Activated effector memory CD4-positive, alpha-beta T cell treated with Interleukin-2 at 50 U/mL for 16 hours (primary cell): ENCODE measurements at regions not wholly inside any gene's neighbourhood (a gene's known extent, or its start where the extent isn't known, plus 50 kb on each side); places are given as distances from the start of the nearest gene placed in this dataset.
"Not testable (repeated sequence)": the region's sequence is repeated elsewhere in the genome, so short reads cannot be mapped to it uniquely, and the experiment has no call there.

Experiments used
- DNase-seq: peaks from one replicate; pipeline ENCODE4 v3.0.0-alpha.2; 2020

DNA sequence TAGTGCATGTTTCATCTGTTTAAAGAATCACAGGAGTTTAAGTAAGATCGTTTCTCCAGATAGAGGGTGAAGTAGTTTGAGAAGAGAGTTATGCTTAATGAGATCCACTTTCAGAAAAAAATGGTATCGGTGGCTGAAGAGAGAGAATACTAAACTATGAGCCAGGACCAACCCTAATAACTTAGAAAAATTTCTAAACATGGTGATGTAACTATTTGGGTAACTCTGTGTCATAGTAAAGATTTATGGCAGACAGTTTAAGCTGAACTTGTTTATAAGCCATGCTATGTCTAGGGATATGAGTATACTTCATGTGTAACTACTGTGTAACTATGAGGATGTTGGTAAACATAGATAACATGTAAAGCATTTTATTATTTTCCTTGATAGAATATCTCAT, 489.5 kb downstream of the KCNJ2 start:
- no peak for DNase-seq

DNA sequence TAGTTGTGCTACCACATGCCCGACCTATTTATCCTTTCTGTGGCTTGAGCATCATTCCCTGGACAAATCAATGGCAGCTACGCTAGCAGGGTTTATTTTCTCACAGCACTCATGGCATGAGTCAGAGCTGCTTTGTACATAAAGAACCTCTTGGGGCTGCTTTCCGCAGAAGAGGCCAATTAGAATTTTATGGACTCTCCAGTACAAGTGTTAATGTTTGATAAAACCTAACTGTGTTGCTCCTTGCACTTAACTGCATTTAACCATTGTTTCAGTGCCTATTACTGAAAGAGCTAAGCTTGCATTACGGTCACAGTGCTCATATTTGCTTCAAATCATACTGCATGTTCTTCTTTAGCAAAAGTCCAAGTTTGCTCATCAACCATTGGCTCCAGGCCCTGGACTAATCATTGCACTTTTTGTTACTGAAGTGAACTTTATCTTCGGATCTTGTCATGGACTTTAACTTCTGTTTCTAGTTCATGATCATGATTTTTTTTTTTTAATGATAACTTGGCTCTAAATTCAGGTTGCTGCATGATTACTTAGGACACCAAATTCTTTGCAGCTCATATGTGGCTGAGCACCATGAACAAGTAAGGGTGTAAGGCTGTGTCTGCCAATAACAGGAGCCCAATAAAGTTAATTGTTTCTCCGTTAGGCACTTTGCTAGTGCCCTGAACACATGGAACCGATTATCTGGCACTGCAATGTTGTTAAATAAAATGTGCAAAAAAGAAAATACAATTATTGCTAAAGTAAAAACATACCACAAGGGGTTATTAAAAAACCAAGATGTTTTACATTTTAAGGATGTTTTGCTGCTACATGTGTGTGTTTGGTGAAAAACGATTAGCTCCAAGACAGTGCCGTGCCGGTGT, 492.2 kb downstream of the KCNJ2 start:
- DNase-seq: no peak

DNA sequence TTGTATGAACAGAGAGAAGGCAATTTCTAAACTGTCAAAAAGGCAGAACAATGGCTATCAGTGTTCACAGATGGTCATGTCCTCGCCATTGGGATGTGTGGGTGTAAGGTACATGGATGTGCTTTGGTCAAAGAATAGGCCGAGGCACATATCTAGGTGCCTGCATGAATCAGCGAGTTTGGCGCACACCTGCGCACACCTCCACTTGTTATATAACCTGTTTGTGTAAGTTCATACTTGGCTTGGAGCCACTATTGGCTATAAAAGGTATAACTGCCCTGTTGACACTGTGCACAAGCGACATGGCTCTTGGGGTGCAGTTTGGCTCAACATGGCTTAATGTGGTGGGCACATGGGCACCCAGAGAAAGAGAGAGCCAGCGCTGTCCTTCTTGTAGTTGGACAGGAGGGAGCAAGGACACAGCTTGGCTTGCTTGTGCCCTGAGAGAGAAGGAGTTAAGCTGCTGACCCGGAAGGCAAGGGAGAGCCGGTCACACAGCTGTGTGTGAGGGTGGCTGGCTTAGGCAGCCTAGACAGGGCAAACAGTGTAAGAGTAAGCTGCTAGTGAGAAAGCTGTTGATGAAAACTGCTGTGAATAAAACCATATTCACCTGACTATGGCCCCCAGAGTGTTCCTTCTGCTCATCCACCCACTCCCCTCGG, 499.1 kb downstream of the KCNJ2 start:
- DNase-seq: no peak

DNA sequence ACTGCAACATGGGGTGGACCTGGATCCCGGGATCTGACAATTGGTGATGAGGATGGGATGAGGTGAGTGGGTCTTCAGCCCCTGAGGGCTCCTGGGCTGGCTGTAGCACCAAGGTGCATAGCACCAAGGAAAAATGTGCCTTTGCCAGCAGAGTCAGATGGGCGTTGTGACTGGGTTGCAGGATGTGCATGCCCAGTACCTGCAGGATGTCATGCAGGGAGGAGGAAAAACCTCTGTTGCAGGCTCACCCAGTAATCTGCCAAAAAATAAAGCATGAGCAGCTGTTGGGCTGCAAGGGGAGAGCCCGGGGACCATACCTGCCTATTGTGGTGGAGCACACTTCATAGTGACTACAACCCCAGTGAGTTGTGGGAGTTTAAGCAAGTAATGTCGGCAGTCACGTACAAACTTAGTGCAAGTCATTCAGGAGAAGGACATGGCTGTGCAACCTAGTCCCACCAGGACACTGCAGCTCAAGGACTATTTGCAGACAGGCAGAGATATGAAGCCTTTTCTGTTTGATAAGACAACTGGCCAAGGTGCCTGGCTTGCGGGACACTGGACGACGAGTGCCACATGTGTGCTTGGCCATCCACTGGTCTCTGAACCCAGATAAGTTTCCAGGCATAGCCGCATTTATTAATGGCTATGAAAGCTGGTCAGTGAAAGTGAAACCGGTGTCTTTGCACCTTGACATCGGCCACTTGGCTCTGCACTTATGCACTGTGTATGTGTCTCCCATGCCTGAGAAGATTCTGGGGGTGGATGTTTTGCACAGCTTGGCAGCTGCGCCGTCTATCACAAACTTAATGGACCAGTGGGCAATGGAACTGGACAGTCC, 499.8 kb downstream of the KCNJ2 start:
- no peak for DNase-seq

DNA sequence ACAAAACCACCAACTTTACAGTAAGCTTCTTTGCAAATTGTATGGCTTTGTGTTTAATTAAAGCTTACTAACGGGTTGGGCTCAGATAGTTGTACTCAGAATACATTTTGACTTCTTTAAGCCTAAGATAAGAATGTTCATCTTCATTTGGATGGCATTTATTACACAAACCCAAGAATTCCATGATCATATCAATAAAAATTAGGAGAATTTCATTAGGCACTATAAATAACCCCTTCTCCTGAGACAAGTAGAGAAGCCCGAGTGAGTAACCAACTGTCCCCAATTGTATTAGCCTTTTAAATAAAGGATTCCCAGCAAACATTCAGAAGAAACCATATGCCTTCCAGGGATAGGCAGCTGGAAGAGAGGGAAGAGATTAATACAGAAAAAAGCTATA, 504.7 kb downstream of the KCNJ2 start:
- DNase-seq: no peak

DNA sequence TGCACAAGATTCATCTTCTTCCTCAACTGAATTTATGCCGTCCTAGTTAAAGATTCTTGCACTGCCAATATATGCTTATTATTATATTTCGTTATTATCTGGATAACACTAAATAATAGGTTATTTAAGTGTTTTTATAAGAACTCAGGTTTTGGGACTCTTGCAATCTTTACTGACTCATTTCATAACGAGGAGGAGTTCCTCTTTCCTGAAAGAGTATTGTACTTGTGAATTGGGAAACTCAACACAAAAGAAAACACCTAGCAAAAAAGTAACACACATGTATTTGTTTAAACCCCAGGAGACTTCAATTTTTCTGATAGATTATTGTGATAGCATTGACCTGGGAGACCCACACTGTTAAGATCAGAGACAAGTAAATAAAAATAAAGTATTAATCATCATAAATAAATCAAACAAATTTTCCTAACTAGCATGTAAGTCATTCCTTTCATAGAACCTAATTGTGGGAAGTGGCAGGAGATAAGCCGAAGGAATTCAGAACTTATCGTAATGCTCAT, 505.8 kb downstream of the KCNJ2 start:
- no peak for DNase-seq

DNA sequence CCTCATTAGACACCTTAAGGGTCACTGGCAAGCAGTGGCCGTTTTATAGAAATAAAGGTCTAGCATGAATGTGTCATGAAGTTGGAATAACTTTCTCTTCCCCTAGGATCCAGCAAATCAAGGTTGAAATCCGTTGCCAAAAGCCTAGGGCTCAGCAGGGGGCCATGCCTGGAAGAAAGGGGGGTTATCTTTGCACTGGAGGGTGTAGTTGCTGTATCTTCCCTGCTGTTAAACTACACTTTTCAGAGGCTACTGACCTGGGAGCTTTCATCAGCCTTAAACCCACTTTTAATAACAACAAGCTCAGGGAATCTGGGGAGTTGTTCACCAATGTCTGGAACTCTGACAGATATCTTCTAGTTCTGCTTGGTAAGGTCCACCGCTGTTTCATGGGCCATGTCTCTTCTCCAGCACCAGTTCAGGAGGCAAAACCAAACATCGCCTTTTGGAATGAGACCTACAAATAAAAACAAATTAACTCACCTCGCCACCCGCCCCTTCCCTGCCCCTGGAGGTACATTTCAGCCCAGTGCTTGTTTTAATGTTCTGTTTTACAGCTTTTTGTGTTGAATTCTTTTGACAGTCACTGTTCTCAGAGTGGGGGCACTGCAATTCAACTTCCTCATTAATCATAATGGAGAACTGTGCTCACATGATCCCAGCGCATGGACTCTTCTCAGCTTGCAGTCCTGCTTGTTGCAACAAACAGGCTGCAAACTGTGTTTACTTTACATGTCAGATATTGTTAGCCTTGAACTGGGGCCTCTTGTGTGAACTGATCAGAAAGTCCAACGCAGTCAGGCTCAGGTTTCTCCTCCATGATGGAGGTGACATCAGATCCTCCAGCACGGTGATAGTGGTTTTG, 508.7 kb downstream of the KCNJ2 start:
- no peak for DNase-seq

DNA sequence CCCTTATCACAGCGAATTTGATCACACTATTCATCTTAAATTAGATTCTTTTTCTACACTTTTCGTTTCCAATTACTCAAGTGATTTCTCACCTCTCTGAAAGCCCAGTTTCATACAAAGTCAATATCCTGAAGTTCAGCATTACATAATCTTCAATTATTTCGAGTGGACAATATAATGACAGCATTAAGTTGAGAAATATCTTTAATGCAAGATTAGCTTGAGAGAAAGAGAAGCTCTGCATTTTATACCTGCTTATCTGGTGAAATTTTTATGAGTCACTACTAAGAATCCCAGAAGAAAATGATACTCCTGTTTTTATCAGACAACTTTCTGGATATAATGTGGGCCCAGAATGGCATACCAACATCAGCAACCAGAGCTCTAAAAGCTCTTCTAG, 509.6 kb downstream of the KCNJ2 start:
- no peak for DNase-seq

DNA sequence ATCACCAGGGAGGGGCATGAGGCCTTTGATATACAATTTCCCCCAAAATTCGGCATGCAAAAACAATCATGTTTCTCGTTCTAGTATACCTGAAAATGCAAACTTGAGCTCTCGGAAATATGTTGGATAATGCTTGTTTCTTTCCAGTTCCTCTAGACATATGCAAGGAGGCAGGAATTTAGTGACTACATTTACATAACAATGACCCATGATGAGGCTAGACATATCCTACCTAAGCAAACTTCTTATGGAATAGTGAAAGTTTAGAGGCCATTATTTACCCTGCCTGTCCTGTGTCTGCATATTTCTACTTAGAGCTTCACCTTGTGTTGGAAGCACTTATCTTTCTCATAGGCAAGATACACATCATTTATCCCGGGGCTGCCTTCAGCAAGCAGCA, 514.6 kb downstream of the KCNJ2 start:
- DNase-seq: no peak

DNA sequence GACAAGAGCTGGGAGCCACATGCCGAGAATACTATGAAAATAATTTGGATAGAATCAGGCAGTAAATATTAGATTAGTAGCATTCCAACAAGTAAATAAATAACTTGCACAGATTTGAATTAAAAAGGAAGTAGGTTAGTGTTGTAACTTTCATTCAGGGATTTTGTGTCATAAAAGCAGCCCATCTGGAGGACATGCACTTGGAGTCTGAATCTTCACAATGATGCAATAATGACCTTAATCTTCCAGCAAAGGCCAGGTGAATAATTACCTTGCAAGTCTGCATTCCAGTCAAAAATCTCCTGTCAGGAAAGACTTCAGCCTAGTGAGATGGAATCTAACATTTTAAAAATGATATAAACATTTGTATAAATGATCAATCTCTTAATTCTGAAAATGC, 518.1 kb downstream of the KCNJ2 start:
- no peak for DNase-seq

DNA sequence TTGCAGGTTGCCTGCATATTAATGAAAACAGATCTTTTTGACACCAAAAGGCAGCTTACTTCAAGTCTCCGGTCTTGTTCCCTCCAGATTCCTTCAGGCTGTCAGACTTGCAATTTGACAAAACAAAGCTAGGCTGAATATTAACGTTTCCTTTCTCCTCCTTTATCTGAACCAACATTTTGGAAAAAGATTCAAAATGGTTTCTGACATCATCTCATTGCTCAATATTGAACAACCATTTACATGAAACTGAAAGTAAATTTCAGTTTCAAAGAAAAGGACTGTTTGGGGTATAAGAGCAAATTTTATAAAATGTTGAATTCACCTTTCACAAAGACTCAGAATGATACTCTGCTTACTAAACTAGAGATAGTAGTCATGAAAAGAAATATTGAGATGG, 521.8 kb downstream of the KCNJ2 start:
- DNase-seq: no peak

DNA sequence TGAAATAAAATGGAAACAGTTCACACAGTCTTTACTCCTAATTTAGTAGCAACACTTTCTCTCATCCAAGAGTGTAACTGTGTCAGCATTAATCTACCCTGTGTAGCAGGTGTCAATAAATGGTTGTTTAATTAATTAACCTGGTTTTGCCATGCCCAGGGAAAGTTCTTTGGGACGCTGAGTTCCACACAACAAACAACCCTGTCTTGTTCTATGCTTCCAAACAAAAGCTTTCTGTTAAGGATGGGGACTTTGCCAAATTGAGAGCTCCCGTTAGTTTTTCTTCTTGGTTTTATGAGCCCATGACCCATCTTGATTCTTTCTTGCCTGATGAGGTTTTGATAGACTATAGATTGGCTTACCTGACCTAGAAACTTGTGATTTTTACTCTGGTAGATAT, 530.1 kb downstream of the KCNJ2 start:
- DNase-seq: no peak

DNA sequence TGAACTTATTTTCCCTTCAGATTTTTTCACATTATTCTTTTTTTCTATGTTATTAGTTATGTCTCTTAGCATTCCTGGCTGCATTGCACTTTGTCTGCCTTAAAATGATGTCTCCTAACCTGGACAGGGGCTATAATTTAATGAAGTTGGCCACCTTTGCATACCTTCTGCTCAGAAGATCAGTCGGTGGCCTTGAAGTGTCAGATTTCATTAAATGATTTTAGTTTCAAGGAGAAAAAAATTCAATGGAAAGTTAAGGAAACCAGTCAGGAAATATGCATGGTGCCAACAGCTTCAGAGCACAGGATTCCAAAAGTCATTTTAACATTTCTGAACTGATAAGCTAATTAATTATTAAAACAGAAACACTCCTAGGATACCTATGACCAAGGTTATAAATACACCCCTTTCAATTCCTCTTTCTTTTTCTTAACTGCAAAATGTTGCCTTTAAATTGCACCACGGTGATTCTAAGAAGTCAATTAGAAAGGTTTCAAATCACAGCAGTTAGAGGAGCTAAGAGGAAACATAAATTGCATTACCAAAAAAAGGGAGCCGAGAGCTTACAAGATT, 533.4 kb downstream of the KCNJ2 start:
- no peak for DNase-seq

DNA sequence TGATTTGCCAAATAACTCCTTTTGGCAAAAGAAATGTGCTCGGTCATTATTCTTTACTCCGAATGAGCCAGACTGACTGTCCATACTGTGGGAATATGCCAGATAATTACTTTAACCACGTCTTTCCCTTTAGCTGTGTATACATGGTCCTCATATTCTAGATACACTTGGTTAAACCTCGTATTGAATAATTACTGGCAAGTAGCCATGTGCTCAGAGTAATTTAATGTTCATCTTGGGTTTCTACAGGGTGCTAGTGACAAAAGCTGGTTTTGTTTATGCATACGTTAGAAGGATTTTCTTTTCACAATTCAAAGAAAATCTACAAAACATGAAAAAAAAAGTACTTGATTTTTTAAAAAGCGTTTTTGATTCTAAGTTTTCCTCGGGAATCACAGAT, 540.3 kb downstream of the KCNJ2 start:
- DNase-seq: no peak

DNA sequence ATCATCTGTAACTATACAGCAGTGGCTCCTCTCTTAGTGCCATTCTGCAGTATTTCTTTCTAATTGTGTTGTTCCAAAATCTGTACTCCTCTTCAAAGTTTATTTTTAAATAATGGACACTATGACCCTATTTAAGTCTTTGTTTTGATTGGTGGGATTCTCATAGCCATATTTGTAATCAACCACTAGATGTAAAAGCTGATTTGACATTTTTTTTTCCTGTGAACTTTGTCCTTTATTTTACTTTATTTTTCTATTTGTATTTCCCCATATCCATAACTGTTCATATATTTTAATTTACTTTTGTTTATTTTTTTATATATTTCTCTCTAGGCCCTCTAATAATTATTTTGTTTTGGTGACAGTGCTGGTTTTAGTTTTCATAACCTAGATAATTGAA, 544.4 kb downstream of the KCNJ2 start:
- no peak for DNase-seq

DNA sequence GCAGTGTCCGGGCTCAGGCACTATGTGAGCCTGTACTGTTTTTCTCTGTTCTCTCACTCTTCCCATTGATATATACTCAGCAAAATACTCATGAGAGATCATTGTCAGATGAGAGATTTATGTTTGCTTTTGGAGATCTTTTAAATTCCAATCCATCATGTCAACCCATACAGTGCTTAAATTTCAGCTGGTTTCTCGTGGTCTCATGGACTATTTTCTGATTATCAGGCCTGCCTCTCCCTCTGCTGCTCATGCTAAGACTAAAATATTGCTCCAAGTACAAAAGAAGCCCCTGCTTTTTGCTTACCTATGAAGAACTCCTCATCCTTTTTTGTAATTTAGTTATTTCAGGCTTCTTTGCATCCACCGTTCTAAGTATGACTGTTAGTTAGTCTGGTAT, 547.2 kb downstream of the KCNJ2 start:
- DNase-seq: no peak

DNA sequence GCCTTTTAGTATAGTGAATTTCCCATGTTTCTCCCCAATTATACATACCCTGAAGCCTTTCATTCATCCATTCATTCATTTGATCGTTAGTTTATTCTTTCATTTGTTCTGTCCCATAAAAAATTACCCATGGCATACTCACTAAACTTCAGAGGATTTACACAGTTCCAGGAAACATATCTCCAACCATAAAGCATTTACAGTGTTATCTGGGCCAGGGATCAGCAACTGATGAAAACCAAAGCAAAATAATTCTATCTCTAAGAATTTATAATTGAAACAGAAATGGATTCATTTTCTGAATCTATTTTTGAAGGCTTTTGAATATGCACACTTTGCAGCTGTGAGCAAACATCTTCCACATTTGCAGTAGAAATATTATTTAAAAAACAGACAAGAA, 547.7 kb downstream of the KCNJ2 start:
- DNase-seq: no peak

DNA sequence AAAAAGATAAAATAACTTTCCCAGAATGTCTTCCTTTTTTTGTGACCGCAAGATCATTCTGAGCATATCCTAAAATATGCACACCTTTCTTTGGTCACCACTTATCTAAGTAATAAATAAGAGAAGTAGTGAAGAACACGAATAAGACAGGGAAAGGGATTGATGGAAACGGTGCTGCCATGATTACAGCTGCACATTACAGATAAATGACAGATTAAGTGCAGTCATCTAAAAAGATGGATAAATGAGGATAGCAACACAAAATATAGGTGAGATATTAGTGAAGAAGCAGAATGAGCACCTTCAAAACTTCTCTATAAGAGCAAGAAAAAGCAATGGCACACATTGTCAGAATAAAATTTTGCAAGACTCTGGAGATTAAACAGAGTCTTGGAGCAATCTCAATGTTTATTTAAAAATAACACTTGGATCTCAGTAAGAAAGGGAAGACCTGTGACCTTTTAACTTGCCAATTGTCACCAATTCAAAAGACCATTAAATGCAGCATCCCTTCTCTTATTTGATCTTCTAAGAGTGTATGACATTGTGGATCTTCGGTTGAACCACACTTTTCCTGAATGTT, 567.1 kb downstream of the KCNJ2 start:
- no peak for DNase-seq

DNA sequence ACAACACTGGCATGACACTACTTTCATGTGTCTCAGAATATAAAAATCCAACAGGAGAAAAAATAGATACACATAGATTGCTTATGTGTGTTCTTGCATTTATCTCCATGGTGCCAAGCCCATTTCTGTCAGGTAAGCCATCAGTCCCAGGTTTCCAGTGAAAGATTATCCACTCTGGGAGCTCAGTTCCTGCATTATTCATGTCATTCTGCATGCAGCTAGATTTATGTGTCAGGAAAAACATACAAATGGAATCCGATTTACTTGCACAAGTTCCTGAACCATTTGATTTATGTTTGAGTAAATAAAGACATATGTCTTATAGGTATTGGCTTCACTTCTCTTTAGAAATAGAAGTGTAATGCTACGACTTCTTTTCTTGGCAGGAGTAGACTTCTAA, 569.7 kb downstream of the KCNJ2 start:
- DNase-seq: no peak

DNA sequence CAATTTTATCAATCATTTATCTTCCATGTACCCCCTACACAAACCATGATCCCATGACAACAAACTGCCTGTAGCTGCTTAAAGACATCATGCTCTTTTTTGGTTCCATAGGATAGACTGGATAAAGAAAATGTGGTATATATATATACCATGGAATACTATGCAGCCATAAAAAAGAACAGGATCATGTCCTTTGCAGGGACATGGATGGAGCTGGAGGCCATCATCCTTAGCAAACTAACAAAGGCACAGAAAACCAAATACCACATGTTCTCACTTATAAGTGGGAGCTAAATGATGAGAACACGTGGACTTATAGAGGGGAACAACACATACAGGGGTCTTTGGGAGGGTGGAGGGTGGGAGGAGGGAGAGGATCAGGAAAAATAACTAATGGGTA, 577.2 kb downstream of the KCNJ2 start:
- not testable (repeated sequence) for DNase-seq

DNA sequence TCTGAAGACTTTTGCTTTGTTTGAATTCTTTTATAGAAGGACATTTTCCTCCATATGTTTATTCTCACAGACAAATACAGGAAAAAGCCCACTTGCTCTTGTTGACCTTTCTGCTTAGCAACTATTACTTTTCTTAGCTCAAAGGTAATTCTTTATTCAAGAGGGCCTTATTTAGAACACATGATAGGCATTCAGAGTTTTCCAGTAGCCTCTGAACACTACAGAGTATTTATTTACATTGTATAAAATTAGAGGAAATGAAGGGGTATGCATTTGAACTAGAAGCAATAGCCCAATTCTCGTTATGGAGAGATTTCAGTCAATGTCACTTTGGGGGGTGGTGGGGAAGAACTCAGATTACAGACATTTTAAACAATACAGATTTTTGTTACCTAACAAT, 581.7 kb downstream of the KCNJ2 start:
- DNase-seq: no peak

DNA sequence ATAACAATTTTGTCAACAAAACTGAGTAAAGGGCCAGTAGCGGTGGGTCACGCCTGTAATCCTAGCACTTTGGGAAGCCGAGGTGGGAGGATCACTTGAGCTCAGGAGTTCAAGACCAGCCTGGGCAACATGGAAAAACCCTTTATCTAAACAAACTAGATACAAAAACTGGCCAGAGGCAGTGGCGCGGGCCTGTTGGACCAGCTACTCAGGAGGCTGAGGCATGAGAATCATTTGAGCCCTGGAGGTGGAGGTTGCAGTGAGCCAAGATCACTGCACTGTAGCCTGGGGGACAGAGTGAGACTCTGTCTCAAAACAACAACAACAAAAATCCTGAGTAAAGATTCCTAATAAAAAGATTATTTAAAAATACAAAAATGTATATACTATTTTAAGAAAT, 583.1 kb downstream of the KCNJ2 start:
- not testable (repeated sequence) for DNase-seq
